ENCODE measurements at regions not wholly inside any gene's neighbourhood (a gene's known extent, or its start where the extent isn't known, plus 50 kb on each side); places are given as distances from the start of the nearest gene placed in this dataset.

- no peaks in the 10 kb centered on the region for H3K36me3 ChIP-seq (ENCODE audit: control insufficient read depth, insufficient read depth, low read length)
- H2AFZ ChIP-seq (ENCODE audit: low read length) = no peak overlapping the region
- H3K4me2 ChIP-seq (ENCODE audit: extremely low read depth, insufficient read depth, low read length) = no peak overlapping the region
- no peaks in the 10 kb centered on the region for H3K9me3 ChIP-seq (ENCODE audit: control insufficient read depth, insufficient read depth, low read depth, low read length)
- no peak overlapping the region for H3K27ac ChIP-seq (ENCODE audit: insufficient read depth, low read length)
- H3K27me3 ChIP-seq (ENCODE audit: control insufficient read depth, insufficient read depth, low read length) = no peaks in the 10 kb centered on the region
- peaks cover 2% of the 10 kb centered on the region for H3K4me1 ChIP-seq (ENCODE audit: control insufficient read depth, extremely low read depth, insufficient read depth, low read length)
- no peak overlapping the region for H3K4me3 ChIP-seq (replicated peaks in 1 of 4; ENCODE audit: control extremely low read depth in 1 of 4, insufficient read depth in 1 of 4, low read depth in 3 of 4, low read length in 4 of 4)
- DNase-seq (ENCODE audit: low read depth in 2 of 2) = no peak
- no peak for TF ChIP-seq EZH2 (IDR thresholded peaks at IDR 0.05; ENCODE audit: low read length, missing control alignments)
- TF ChIP-seq CTCF (conservative IDR thresholded peaks at IDR 0.05 in 1 of 2, IDR thresholded peaks at IDR 0.05 in 1 of 2; ENCODE audit: low read depth in 1 of 2, low read length in 2 of 2) = no peak
- no peaks in the 10 kb centered on the region for H3K79me2 ChIP-seq (ENCODE audit: control insufficient read depth, insufficient read depth, low read length)
- no peaks in the 10 kb centered on the region for H4K20me1 ChIP-seq (ENCODE audit: control insufficient read depth, extremely low read depth, insufficient read depth, low read length)
- H3K9ac ChIP-seq (ENCODE audit: insufficient read depth, low read length) = no peak overlapping the region
These were observed 114.1 kb upstream of the SESN3 start for GRCh38 chr11:95344932-95345642.

GRCh38 chr11:95341221-95341620 is 110.2 kb upstream of the SESN3 start:
- H3K9me3 ChIP-seq (ENCODE audit: control insufficient read depth, insufficient read depth, low read depth, low read length) = no peaks in the 10 kb centered on the region
- no peak overlapping the region for H3K9ac ChIP-seq (ENCODE audit: insufficient read depth, low read length)
- no peaks in the 10 kb centered on the region for H4K20me1 ChIP-seq (ENCODE audit: control insufficient read depth, extremely low read depth, insufficient read depth, low read length)
- peak; percentile 30 to 77 for DNase-seq (ENCODE audit: low read depth in 2 of 2)
- H3K36me3 ChIP-seq (ENCODE audit: control insufficient read depth, insufficient read depth, low read length) = no peaks in the 10 kb centered on the region
- TF ChIP-seq EZH2 (IDR thresholded peaks at IDR 0.05; ENCODE audit: low read length, missing control alignments) (no peak), CTCF (conservative IDR thresholded peaks at IDR 0.05 in 1 of 2, IDR thresholded peaks at IDR 0.05 in 1 of 2; ENCODE audit: low read depth in 1 of 2, low read length in 2 of 2) (no peak)
- peak overlapping the region; percentile 7 for H2AFZ ChIP-seq (ENCODE audit: low read length)
- no peak overlapping the region for H3K4me3 ChIP-seq (replicated peaks in 1 of 4; ENCODE audit: control extremely low read depth in 1 of 4, insufficient read depth in 1 of 4, low read depth in 3 of 4, low read length in 4 of 4)
- H3K4me2 ChIP-seq (ENCODE audit: extremely low read depth, insufficient read depth, low read length) = peak overlapping the region; percentile 2
- H3K79me2 ChIP-seq (ENCODE audit: control insufficient read depth, insufficient read depth, low read length) = no peaks in the 10 kb centered on the region
- peaks cover 8% of the 10 kb centered on the region for H3K4me1 ChIP-seq (ENCODE audit: control insufficient read depth, extremely low read depth, insufficient read depth, low read length)
- H3K27me3 ChIP-seq (ENCODE audit: control insufficient read depth, insufficient read depth, low read length) = no peaks in the 10 kb centered on the region
- no peak overlapping the region for H3K27ac ChIP-seq (ENCODE audit: insufficient read depth, low read length)

- H3K4me1 ChIP-seq (ENCODE audit: control insufficient read depth, extremely low read depth, insufficient read depth, low read length) = peaks cover 8% of the 10 kb centered on the region
- H3K9me3 ChIP-seq (ENCODE audit: control insufficient read depth, insufficient read depth, low read depth, low read length) = no peaks in the 10 kb centered on the region
- H3K9ac ChIP-seq (ENCODE audit: insufficient read depth, low read length) = no peak overlapping the region
- H3K27me3 ChIP-seq (ENCODE audit: control insufficient read depth, insufficient read depth, low read length) = no peaks in the 10 kb centered on the region
- DNase-seq (ENCODE audit: low read depth in 2 of 2) = peak in 1 of 2 donors; percentile 32
- TF ChIP-seq CTCF (conservative IDR thresholded peaks at IDR 0.05 in 1 of 2, IDR thresholded peaks at IDR 0.05 in 1 of 2; ENCODE audit: low read depth in 1 of 2, low read length in 2 of 2) (no peak), EZH2 (IDR thresholded peaks at IDR 0.05; ENCODE audit: low read length, missing control alignments) (no peak)
- no peak overlapping the region for H2AFZ ChIP-seq (ENCODE audit: low read length)
- H3K79me2 ChIP-seq (ENCODE audit: control insufficient read depth, insufficient read depth, low read length) = no peaks in the 10 kb centered on the region
- no peaks in the 10 kb centered on the region for H4K20me1 ChIP-seq (ENCODE audit: control insufficient read depth, extremely low read depth, insufficient read depth, low read length)
- H3K27ac ChIP-seq (ENCODE audit: insufficient read depth, low read length) = no peak overlapping the region
- no peaks in the 10 kb centered on the region for H3K36me3 ChIP-seq (ENCODE audit: control insufficient read depth, insufficient read depth, low read length)
- no peak overlapping the region for H3K4me2 ChIP-seq (ENCODE audit: extremely low read depth, insufficient read depth, low read length)
- no peak overlapping the region for H3K4me3 ChIP-seq (replicated peaks in 1 of 4; ENCODE audit: control extremely low read depth in 1 of 4, insufficient read depth in 1 of 4, low read depth in 3 of 4, low read length in 4 of 4)
These were observed 108.3 kb upstream of the SESN3 start for GRCh38 chr11:95339086-95339901.
